ENCODE measurements at regions not wholly inside any gene's neighbourhood (a gene's known extent, or its start where the extent isn't known, plus 50 kb on each side); places are given as distances from the start of the nearest gene placed in this dataset.

DNA sequence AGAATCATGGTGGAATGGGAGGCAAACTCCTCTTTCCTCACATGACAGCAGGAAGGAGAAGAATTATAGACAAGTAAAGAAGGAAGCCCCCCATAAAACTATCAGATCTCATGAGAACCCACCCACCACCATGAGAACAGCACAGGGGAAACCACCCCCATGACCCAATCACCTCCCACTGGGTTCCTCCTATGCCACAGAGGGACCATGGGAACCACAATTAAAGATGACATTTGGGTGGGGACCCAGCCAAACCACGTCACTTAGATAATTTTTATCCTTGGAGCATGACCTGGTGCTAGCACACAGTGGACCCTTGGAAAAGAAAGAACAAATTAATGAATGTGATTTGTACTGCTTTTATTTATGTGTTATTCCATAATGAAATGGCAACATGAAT is 188.6 kb upstream of the NCKAP5 start (continued):
- no peak for TF ChIP-seq ATF2 (CRISPR knock-in tag; IDR thresholded peaks at IDR 0.05)
- no peak for TF ChIP-seq NFRKB (IDR thresholded peaks at IDR 0.05; ENCODE audit: low read depth)
- TF ChIP-seq U2AF2 (optimal IDR thresholded peaks at IDR 0.05; ENCODE audit: low read depth, low read length) = no peak
- TF ChIP-seq ZBTB7A (IDR thresholded peaks at IDR 0.05; ENCODE audit: borderline replicate concordance, control insufficient read depth, low read depth, low read length) = no peak

- H3K4me2 ChIP-seq (ENCODE audit: insufficient read depth, low read length) = no peak overlapping the region
- H3K9ac ChIP-seq (ENCODE audit: insufficient read depth in 1 of 2, low read depth in 2 of 2, low read length in 2 of 2) = no peak overlapping the region
- in situ Hi-C loops (cut with MboI) = no loop called here
- H2AFZ ChIP-seq (ENCODE audit: low read depth, low read length) = no peak overlapping the region
- WGBS (ENCODE audit: insufficient coverage, low coverage, missing lambda C conversion rate) = 0% methylated on average over 3 of the region's 3 CpGs
- H3K4me1 ChIP-seq (replicated peaks in 1 of 2; ENCODE audit: control insufficient read depth in 2 of 2, insufficient read depth in 2 of 2, low read length in 2 of 2) = no peaks in the 10 kb centered on the region
- DNase-seq (ENCODE audit: extremely low read depth in 1 of 4, low spot score in 3 of 4) = no peak
- no peaks in the 10 kb centered on the region for H3K36me3 ChIP-seq (ENCODE audit: control insufficient read depth, insufficient read depth, low read length)
- no peaks in the 10 kb centered on the region for H3K27me3 ChIP-seq (ENCODE audit: control insufficient read depth in 2 of 2, insufficient read depth in 2 of 2, low read length in 2 of 2)
- BruUV-seq (replicated peaks) = no TSS peak
- H3K4me3 ChIP-seq = no peak overlapping the region
- intact Hi-C loops (cut with micrococcal nuclease) = no loop called here
- TF ChIP-seq SETDB1 (IDR thresholded peaks at IDR 0.05; ENCODE audit: low read length) = no peak
- POLR2A ChIA-PET = no interaction called here
- no peak overlapping the region for H3K27ac ChIP-seq (ENCODE audit: extremely low read depth, low read depth, low read length)
- H4K20me1 ChIP-seq (replicated peaks; ENCODE audit: control insufficient read depth, insufficient read depth, low read length) = no peaks in the 10 kb centered on the region
- CTCF ChIA-PET (ENCODE audit: low intra/inter-chr PET ratio) = no interaction called here
- H3K9me1 ChIP-seq (ENCODE audit: control insufficient read depth, insufficient read depth, low read length) = no peaks in the 10 kb centered on the region
- H3K79me2 ChIP-seq (ENCODE audit: control insufficient read depth, insufficient read depth, low read length) = no peaks in the 10 kb centered on the region
- ATAC-seq = no peak
- H3K9me3 ChIP-seq (replicated peaks; ENCODE audit: control insufficient read depth, insufficient read depth, low read depth, low read length) = no peaks in the 10 kb centered on the region
- FAIRE-seq = no peak
Observed at GRCh38 chr2:133760376-133760775, 192.1 kb upstream of the NCKAP5 start.
